Transverse colon (tissue), 4 donors: ENCODE measurements at regions not wholly inside any gene's neighbourhood (a gene's known extent, or its start where the extent isn't known, plus 50 kb on each side); places are given as distances from the start of the nearest gene placed in this dataset.
A peak's percentile ranks its signal among the peaks of the same experiment; 100 is the strongest.

Experiments
- DNase-seq: peaks from one replicate; pipeline ENCODE4 v3.0.0-alpha.2; 2019
- H3K27ac ChIP-seq, 4 donors: fragments of 200-600 bp; sonication (generic); 2 replicates each; pipeline ENCODE4 v1.5.1; 2016 to 2018; ENCODE audit warnings: inconsistent platforms in 4 of 4
- H3K27me3 ChIP-seq: fragments of 200-600 bp; sonication (generic); 2 replicates; pipeline ENCODE4 v1.5.1; 2017; ENCODE audit warnings: inconsistent platforms
- H3K36me3 ChIP-seq, 4 donors: fragments of 200-600 bp; sonication (generic); 2 replicates each; pipeline ENCODE4 v1.5.1; 2017 to 2019; ENCODE audit warnings: inconsistent platforms in 4 of 4
- H3K4me1 ChIP-seq, 4 donors: fragments of 200-600 bp; sonication (generic); 2 replicates each; pipeline ENCODE4 v1.5.1; 2017 to 2020; ENCODE audit warnings: inconsistent platforms in 4 of 4
- H3K4me3 ChIP-seq, 4 donors: fragments of 200-600 bp; sonication (generic); 1 replicate in 1 of 4; 2 replicates in 3 of 4; pipeline versions ENCODE4 v1.5.1 to v1.6.1; 2017 to 2019; ENCODE audit warnings: inconsistent platforms in 4 of 4
- H3K9me3 ChIP-seq, 2 donors: fragments of 200-600 bp; sonication (generic); 2 replicates each; pipeline ENCODE4 v1.5.1; 2017 to 2019; ENCODE audit warnings: inconsistent platforms in 2 of 2
- EP300 ChIP-seq: sonication (generic); formaldehyde crosslinking; IDR thresholded peaks from one replicate; pipeline ENCODE4 v1.6.1; 2017; ENCODE audit warnings: antibody characterized with exemption, low read depth
- POLR2A ChIP-seq: fragments of 450-650 bp; IDR thresholded peaks from one replicate; pipeline ENCODE4 v1.6.1; 2016; ENCODE audit warnings: antibody characterized with exemption, mild to moderate bottlenecking, moderate library complexity
- POLR2AphosphoS5 ChIP-seq, 3 donors: sonication (generic); formaldehyde crosslinking; IDR thresholded peaks; one replicate each; pipeline ENCODE4 v1.6.1; 2016; ENCODE audit warnings: antibody characterized with exemption in 3 of 3
- WGBS, 2 donors: methylation state at CpG; one replicate each; pipeline ENCODE4 v1.1.5; 2018; ENCODE audit warnings: low coverage in 1 of 2; 5-methylcytosine and 5-hydroxymethylcytosine counted together
- in situ Hi-C, 4 donors: fragments of 200-750 bp; cut with MboI; loops; one replicate each; pipeline versions ENCODE4 v1.15.0 to v1.15.1; 2017; ENCODE audit warnings: low sequenced_read_pairs in 3 of 4, low pct_ligation_motif_present in 1 of 4, low pct_unique_long_range_greater_than_20kb in 1 of 4
- intact Hi-C: fragments of 100-400 bp; cut with DNase I; formaldehyde crosslinking; loops from one replicate; pipeline ENCODE4 v1.15.1; 2023; ENCODE audit warnings: low total_unique reads
- TF ChIP-seq, protein P1 (sequence below), 5 experiments: fragments of 200-600 bp in 3 of 5; fragments of 450-650 bp in 2 of 5; sonication (generic) in 3 of 5; IDR thresholded peaks; 1 replicate in 2 of 5; 2 replicates in 3 of 5; pipeline ENCODE4 v1.5.1; 2016 to 2017; ENCODE audit warnings: antibody characterized with exemption in 5 of 5, inconsistent platforms in 3 of 5, mild to moderate bottlenecking in 2 of 5, moderate library complexity in 1 of 5

GRCh38 chr5:57383093-57383861 is 99.3 kb downstream of the ACTBL2 start:
- Histone ChIP-seq H3K36me3 (no peaks in the 10 kb centered on the region), H3K4me1 (no peaks in the 10 kb centered on the region), H3K9me3 (no peaks in the 10 kb centered on the region), H3K4me3 (no peak overlapping the region), H3K27me3 (no peaks in the 10 kb centered on the region), H3K27ac (peak overlapping the region in 1 of 4 donors; percentile 17)
- intact Hi-C loops, result no loop called here
- TF ChIP-seq, protein P1, sequence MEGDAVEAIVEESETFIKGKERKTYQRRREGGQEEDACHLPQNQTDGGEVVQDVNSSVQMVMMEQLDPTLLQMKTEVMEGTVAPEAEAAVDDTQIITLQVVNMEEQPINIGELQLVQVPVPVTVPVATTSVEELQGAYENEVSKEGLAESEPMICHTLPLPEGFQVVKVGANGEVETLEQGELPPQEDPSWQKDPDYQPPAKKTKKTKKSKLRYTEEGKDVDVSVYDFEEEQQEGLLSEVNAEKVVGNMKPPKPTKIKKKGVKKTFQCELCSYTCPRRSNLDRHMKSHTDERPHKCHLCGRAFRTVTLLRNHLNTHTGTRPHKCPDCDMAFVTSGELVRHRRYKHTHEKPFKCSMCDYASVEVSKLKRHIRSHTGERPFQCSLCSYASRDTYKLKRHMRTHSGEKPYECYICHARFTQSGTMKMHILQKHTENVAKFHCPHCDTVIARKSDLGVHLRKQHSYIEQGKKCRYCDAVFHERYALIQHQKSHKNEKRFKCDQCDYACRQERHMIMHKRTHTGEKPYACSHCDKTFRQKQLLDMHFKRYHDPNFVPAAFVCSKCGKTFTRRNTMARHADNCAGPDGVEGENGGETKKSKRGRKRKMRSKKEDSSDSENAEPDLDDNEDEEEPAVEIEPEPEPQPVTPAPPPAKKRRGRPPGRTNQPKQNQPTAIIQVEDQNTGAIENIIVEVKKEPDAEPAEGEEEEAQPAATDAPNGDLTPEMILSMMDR (IDR thresholded peaks at IDR 0.05), result no peak
- no peak for TF ChIP-seq POLR2A
- no peak for TF ChIP-seq POLR2AphosphoS5 (IDR thresholded peaks at IDR 0.05)
- no peak for TF ChIP-seq EP300
- DNase-seq, result no peak
- in situ Hi-C loops, result no loop called here
- WGBS, 2 donors, result 30 to 32% methylated on average over 9 of the region's 9 CpGs

- Histone ChIP-seq H3K9me3 (no peaks in the 10 kb centered on the region), H3K4me3 (no peak overlapping the region), H3K36me3 (no peaks in the 10 kb centered on the region), H3K4me1 (no peaks in the 10 kb centered on the region), H3K27me3 (no peaks in the 10 kb centered on the region), H3K27ac (peak overlapping the region in 1 of 4 donors; percentile 17)
- WGBS, 2 donors, result 70 to 77% methylated on average over 2 of the region's 2 CpGs
- DNase-seq, result no peak
- intact Hi-C loops, result no loop called here
- TF ChIP-seq EP300, result no peak
- TF ChIP-seq POLR2A, result no peak
- TF ChIP-seq, protein P1 (IDR thresholded peaks at IDR 0.05), result no peak
- no peak for TF ChIP-seq POLR2AphosphoS5 (IDR thresholded peaks at IDR 0.05)
- in situ Hi-C loops, result no loop called here
Observed at GRCh38 chr5:57382655-57383054, 100.0 kb downstream of the ACTBL2 start.

GRCh38 chr5:57370376-57370775 is 112.2 kb downstream of the ACTBL2 start:
- Histone ChIP-seq H3K4me3 (no peak overlapping the region), H3K27ac (no peak overlapping the region), H3K27me3 (no peaks in the 10 kb centered on the region), H3K4me1 (no peaks in the 10 kb centered on the region), H3K9me3 (no peaks in the 10 kb centered on the region), H3K36me3 (no peaks in the 10 kb centered on the region)
- intact Hi-C loops (no loop called here), in situ Hi-C loops (no loop called here)
- WGBS, 2 donors, result 50 to 52% methylated on average over 1 to 2 of the region's 2 CpGs
- no peak for TF ChIP-seq EP300
- no peak for TF ChIP-seq POLR2AphosphoS5 (IDR thresholded peaks at IDR 0.05)
- TF ChIP-seq POLR2A, result no peak
- no peak for DNase-seq

- H3K9me3 ChIP-seq, result no peaks in the 10 kb centered on the region
- H3K4me3 ChIP-seq, result no peak overlapping the region
- in situ Hi-C loops (no loop called here), intact Hi-C loops (no loop called here)
- DNase-seq, result no peak
- 83 to 87% methylated on average over 3 of the region's 3 CpGs for WGBS, 2 donors
- H3K36me3 ChIP-seq, result no peaks in the 10 kb centered on the region
- no peaks in the 10 kb centered on the region for H3K4me1 ChIP-seq
- TF ChIP-seq POLR2A (no peak), POLR2AphosphoS5 (IDR thresholded peaks at IDR 0.05) (no peak), EP300 (no peak)
- TF ChIP-seq, protein P1 (IDR thresholded peaks at IDR 0.05), result no peak
- no peak overlapping the region for H3K27ac ChIP-seq
- H3K27me3 ChIP-seq, result no peaks in the 10 kb centered on the region
Observed at GRCh38 chr5:57368010-57368409, 114.6 kb downstream of the ACTBL2 start.
